Endothelial cell of umbilical vein (primary cell): ENCODE measurements at regions not wholly inside any gene's neighbourhood (a gene's known extent, or its start where the extent isn't known, plus 50 kb on each side); places are given as distances from the start of the nearest gene placed in this dataset.
A peak's percentile ranks its signal among the peaks of the same experiment; 100 is the strongest.

ENCODE experiments used
- BruUV-seq: library from RNA; stranded (reverse); fragments of 400-500 nt; replicated peaks from 2 replicates; lab custom pipeline; 2021; lab: Mats Ljungman, UMichigan
- CTCF ChIA-PET: fragments of 300-600, 350-600 bp; sonication (Branson Sonifier 250); formaldehyde crosslinking; loops from one replicate; lab custom pipeline; 2021; ENCODE audit warnings: antibody characterized with exemption, inconsistent platforms; lab: Charles Lee
- POLR2A ChIA-PET: fragments of 300-600, 350-600 bp; sonication (Branson Sonifier 250); formaldehyde crosslinking; loops from one replicate; lab custom pipeline; 2021; ENCODE audit warnings: antibody characterized with exemption, inconsistent platforms; lab: Charles Lee
- DNase-seq: peaks from one replicate; pipeline ENCODE4 v3.0.0-alpha.2; 2011; ENCODE audit warnings: low read depth, low spot score
- FAIRE-seq: peaks from 2 replicates; lab custom pipeline; 2011; peaks lifted over from hg19 to GRCh38; lab: Jason Lieb, UNC
- H2AFZ ChIP-seq: 2 replicates; pipeline ENCODE4 v1.6.0; 2012; ENCODE audit warnings: low read depth, low read length, control low read depth, inconsistent platforms
- H3K27ac ChIP-seq: 2 replicates; pipeline ENCODE4 v1.5.1; 2011; ENCODE audit warnings: low read depth, mild to moderate bottlenecking, control low read depth, low read length, moderate library complexity; ENCODE audit not compliant: insufficient read depth
- H3K27me3 ChIP-seq, 2 experiments: 2 replicates each; pipeline versions ENCODE4 v1.6.0 to v1.6.1; 2011; ENCODE audit warnings: low read length in 2 of 2, mixed read lengths in 1 of 2; ENCODE audit not compliant: control insufficient read depth in 2 of 2, insufficient read depth in 2 of 2
- H3K36me3 ChIP-seq, 2 experiments: 2 replicates in 1 of 2; 3 replicates in 1 of 2; pipeline ENCODE4 v1.5.1; 2011; ENCODE audit warnings: low read length in 2 of 2, mild to moderate bottlenecking in 1 of 2, moderate library complexity in 1 of 2; ENCODE audit not compliant: control insufficient read depth in 2 of 2, insufficient read depth in 2 of 2; ENCODE audit errors: extremely low read depth in 1 of 2
- H3K4me1 ChIP-seq: 3 replicates; pipeline ENCODE4 v1.5.1; 2011; ENCODE audit warnings: mild to moderate bottlenecking, low read length; ENCODE audit not compliant: control insufficient read depth, insufficient read depth; ENCODE audit errors: extremely low read depth
- H3K4me2 ChIP-seq: 2 replicates; pipeline ENCODE4 v1.6.1; 2011; ENCODE audit warnings: low read length, control low read depth, mixed read lengths; ENCODE audit not compliant: insufficient read depth
- H3K4me3 ChIP-seq, 3 experiments: fragments of 200-600 bp in 1 of 3; sonication (generic), shearing (Covaris generic) in 1 of 3; replicated peaks in 1 of 3; 2 replicates each; pipeline ENCODE4 v1.5.1; 2011 to 2016; ENCODE audit warnings: control low read depth in 3 of 3, low read length in 3 of 3, mild to moderate bottlenecking in 2 of 3, inconsistent platforms in 1 of 3, low read depth in 1 of 3, moderate library complexity in 1 of 3; ENCODE audit not compliant: insufficient read depth in 1 of 3
- H3K79me2 ChIP-seq: 2 replicates; pipeline ENCODE4 v1.6.0; 2012; ENCODE audit warnings: low read length, inconsistent platforms; ENCODE audit not compliant: control insufficient read depth, insufficient read depth
- H3K9ac ChIP-seq: replicated peaks from 2 replicates; pipeline ENCODE3; 2011; ENCODE audit warnings: low read length, control low read depth; ENCODE audit not compliant: insufficient read depth; ENCODE audit errors: extremely low read depth
- H3K9me1 ChIP-seq: replicated peaks from 3 replicates; pipeline ENCODE4 v1.6.0; 2011; ENCODE audit warnings: mild to moderate bottlenecking, low read length; ENCODE audit not compliant: control insufficient read depth, insufficient read depth; ENCODE audit errors: extremely low read depth
- H3K9me3 ChIP-seq: replicated peaks from 2 replicates; pipeline ENCODE4 v1.5.1; 2012; ENCODE audit warnings: low read length, inconsistent platforms; ENCODE audit not compliant: control insufficient read depth, insufficient read depth
- H4K20me1 ChIP-seq: replicated peaks from 2 replicates; pipeline ENCODE3; 2011; ENCODE audit warnings: mild to moderate bottlenecking, low read length; ENCODE audit not compliant: control insufficient read depth, insufficient read depth; ENCODE audit errors: extremely low read depth
- EZH2 ChIP-seq: IDR thresholded peaks from 2 replicates; pipeline ENCODE4 v1.6.1; 2012; ENCODE audit warnings: borderline replicate concordance, low read depth, mild to moderate bottlenecking, moderate library complexity, low read length, inconsistent platforms; ENCODE audit not compliant: severe bottlenecking
- FOS ChIP-seq: IDR thresholded peaks from 2 replicates; pipeline ENCODE4 v1.6.1; 2011; ENCODE audit warnings: mild to moderate bottlenecking, low read length, moderate library complexity, borderline replicate concordance; ENCODE audit not compliant: insufficient read depth
- GATA2 ChIP-seq: IDR thresholded peaks from 2 replicates; pipeline ENCODE4 v1.7.0; 2011; ENCODE audit warnings: low read depth, mild to moderate bottlenecking, moderate library complexity, mixed read lengths, low read length; ENCODE audit not compliant: insufficient read length, insufficient read depth
- JUN ChIP-seq: IDR thresholded peaks from 2 replicates; pipeline ENCODE4 v1.6.1; 2011; ENCODE audit warnings: borderline replicate concordance, low read depth; ENCODE audit not compliant: insufficient read length, insufficient read depth
- MYC ChIP-seq: IDR thresholded peaks from one replicate; pipeline ENCODE4 v1.6.1; 2011; ENCODE audit warnings: mild to moderate bottlenecking, low read depth, low read length
- POLR2A ChIP-seq: IDR thresholded peaks from 2 replicates; pipeline ENCODE4 v1.6.1; 2012; ENCODE audit warnings: low read depth, mild to moderate bottlenecking, control low read depth, low read length
- POLR2AphosphoS5 ChIP-seq: IDR thresholded peaks from 2 replicates; pipeline ENCODE4 v1.6.1; 2012; ENCODE audit warnings: low read depth, mild to moderate bottlenecking, control low read depth, low read length, moderate library complexity; ENCODE audit not compliant: insufficient read depth
- dilution Hi-C: fragments of 300-500 bp; cut with MboI; formaldehyde crosslinking; loops from one replicate; pipeline ENCODE4 v1.15.0; 2019; ENCODE audit warnings: low sequenced_read_pairs; ENCODE audit not compliant: extremely low pct_ligation_motif_present
- intact Hi-C: fragments of 100-400 bp; cut with micrococcal nuclease; formaldehyde crosslinking; loops from one replicate; pipeline ENCODE4 v1.10.0; 2022
- TF ChIP-seq, protein P1 (sequence below), 2 donors: IDR thresholded peaks; 1 replicate in 1 of 2; 2 replicates in 1 of 2; pipeline ENCODE4 v1.5.1; 2011; ENCODE audit warnings: low read length in 2 of 2, mild to moderate bottlenecking in 2 of 2, moderate library complexity in 2 of 2, control low read depth in 1 of 2, inconsistent platforms in 1 of 2, low read depth in 1 of 2; ENCODE audit not compliant: insufficient read depth in 1 of 2; ENCODE audit errors: extremely low read depth in 1 of 2
- TF ChIP-seq, protein P2 (sequence below): IDR thresholded peaks from 2 replicates; pipeline ENCODE4 v1.6.1; 2011; ENCODE audit not compliant: insufficient read depth, insufficient read length

DNA sequence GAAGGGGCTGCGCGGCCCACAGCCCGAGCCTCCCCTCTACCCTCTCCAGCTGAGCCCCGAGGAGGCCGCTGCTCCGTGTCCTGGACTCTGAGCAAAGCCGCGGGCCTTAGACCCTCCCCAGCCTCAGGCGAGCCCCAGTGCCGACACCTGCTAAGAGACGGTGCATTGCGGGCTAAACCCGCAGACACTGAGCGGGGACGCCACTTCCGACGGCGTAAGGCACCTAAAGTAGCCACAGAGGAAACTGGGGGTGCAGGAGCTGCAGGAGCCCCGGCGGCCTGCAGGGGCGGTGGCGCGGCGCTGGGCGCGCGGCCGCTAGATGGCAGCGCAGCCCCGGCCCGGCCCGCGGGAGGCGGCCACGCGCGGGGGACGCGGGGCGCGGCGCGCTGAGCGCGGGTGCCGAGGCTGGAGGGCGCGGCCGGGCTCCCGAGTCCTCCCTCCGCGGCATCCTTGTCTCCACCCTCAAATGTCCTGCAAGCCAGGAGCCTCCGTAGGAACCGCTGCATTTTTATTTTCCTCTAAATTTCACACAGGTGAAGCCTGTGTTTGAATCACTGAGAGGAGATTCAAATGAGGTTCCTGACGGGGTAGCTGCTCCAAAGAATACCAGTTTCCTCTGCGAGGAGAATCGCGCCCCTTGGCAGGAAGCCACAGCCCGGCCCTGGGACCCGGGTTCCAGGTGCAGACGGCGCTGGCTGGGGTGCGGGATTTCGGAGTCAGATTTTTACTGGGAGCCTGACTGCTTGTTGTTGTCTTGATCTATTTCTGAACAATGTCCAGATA is 650.5 kb downstream of the GALR1 start:
- dilution Hi-C loops (no loop called here), intact Hi-C loops (loop anchor here (5.0 kb wide), 1 partner anchor 1087 kb away; no protein-coding TSS in a partner anchor)
- H4K20me1 ChIP-seq: no peaks in the 10 kb centered on the region
- CTCF ChIA-PET: interaction anchor here (0.5 to 0.8 kb wide), 3 partner anchors 900 to 1288 kb away, joined by 3 read pairs; no protein-coding TSS in a partner anchor
- H3K9me1 ChIP-seq: no peaks in the 10 kb centered on the region
- H3K4me3 ChIP-seq: no peak overlapping the region
- peak overlapping the region; percentile 63 for H2AFZ ChIP-seq
- POLR2A ChIA-PET: no interaction called here
- H3K9me3 ChIP-seq: no peaks in the 10 kb centered on the region
- FAIRE-seq: no peak
- H3K4me2 ChIP-seq: no peak overlapping the region
- H3K36me3 ChIP-seq: no peaks in the 10 kb centered on the region
- TF ChIP-seq, protein P1, sequence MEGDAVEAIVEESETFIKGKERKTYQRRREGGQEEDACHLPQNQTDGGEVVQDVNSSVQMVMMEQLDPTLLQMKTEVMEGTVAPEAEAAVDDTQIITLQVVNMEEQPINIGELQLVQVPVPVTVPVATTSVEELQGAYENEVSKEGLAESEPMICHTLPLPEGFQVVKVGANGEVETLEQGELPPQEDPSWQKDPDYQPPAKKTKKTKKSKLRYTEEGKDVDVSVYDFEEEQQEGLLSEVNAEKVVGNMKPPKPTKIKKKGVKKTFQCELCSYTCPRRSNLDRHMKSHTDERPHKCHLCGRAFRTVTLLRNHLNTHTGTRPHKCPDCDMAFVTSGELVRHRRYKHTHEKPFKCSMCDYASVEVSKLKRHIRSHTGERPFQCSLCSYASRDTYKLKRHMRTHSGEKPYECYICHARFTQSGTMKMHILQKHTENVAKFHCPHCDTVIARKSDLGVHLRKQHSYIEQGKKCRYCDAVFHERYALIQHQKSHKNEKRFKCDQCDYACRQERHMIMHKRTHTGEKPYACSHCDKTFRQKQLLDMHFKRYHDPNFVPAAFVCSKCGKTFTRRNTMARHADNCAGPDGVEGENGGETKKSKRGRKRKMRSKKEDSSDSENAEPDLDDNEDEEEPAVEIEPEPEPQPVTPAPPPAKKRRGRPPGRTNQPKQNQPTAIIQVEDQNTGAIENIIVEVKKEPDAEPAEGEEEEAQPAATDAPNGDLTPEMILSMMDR (IDR thresholded peaks at IDR 0.05; ENCODE audit: extremely low read depth in 1 of 2, insufficient read depth in 1 of 2, low read depth in 1 of 2, low read length in 2 of 2): peak; percentile 75 to 79
- no peak for TF ChIP-seq POLR2A
- TF ChIP-seq FOS: no peak
- BruUV-seq: no TSS peak
- DNase-seq: no peak
- H3K27ac ChIP-seq: no peak overlapping the region
- no peaks in the 10 kb centered on the region for H3K4me1 ChIP-seq
- no peaks in the 10 kb centered on the region for H3K79me2 ChIP-seq
- no peaks in the 10 kb centered on the region for H3K27me3 ChIP-seq
- H3K9ac ChIP-seq: no peak overlapping the region

DNA sequence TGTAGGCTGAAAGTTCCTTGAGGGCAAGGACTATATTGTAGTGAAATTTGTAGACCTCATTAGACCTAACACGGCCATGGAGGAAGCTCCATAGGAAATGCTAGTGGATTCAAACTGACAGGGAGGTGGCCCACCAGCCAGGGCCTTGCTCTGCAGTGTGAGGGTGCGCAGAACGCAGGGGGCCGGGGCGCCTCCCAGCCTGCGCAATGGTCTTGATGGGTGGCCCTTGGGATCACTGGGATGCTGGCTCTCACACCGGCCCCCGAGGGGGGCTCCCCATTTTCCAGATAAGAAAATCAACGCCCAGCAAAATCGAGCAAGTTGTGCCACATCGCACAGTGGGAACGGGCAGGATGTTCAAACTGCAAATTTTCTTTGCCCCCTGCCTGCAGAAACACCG is 655.4 kb downstream of the GALR1 start:
- H4K20me1 ChIP-seq: no peaks in the 10 kb centered on the region
- ChIA-PET CTCF (no interaction called here), POLR2A (no interaction called here)
- no peak overlapping the region for H3K27ac ChIP-seq
- no peak for FAIRE-seq
- dilution Hi-C loops: no loop called here
- H3K9ac ChIP-seq: no peak overlapping the region
- no peaks in the 10 kb centered on the region for H3K27me3 ChIP-seq
- no peaks in the 10 kb centered on the region for H3K36me3 ChIP-seq
- no TSS peak for BruUV-seq
- DNase-seq: no peak
- no peaks in the 10 kb centered on the region for H3K9me1 ChIP-seq
- no peak overlapping the region for H2AFZ ChIP-seq
- H3K4me1 ChIP-seq: no peaks in the 10 kb centered on the region
- no peak overlapping the region for H3K4me2 ChIP-seq
- peaks cover 3% of the 10 kb centered on the region for H3K9me3 ChIP-seq
- H3K4me3 ChIP-seq: no peak overlapping the region
- H3K79me2 ChIP-seq: no peaks in the 10 kb centered on the region
- intact Hi-C loops: no loop called here
- TF ChIP-seq FOS (no peak), GATA2 (no peak), EZH2 (no peak), JUN (no peak), MYC (no peak), POLR2AphosphoS5 (no peak), POLR2A (no peak)
- TF ChIP-seq, protein P1 (IDR thresholded peaks at IDR 0.05; ENCODE audit: extremely low read depth in 1 of 2, insufficient read depth in 1 of 2, low read depth in 1 of 2, low read length in 2 of 2): no peak
- TF ChIP-seq, protein P2, sequence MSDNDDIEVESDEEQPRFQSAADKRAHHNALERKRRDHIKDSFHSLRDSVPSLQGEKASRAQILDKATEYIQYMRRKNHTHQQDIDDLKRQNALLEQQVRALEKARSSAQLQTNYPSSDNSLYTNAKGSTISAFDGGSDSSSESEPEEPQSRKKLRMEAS: no peak
